ENCODE measurements at regions not wholly inside any gene's neighbourhood (a gene's known extent, or its start where the extent isn't known, plus 50 kb on each side); places are given as distances from the start of the nearest gene placed in this dataset.

DNA sequence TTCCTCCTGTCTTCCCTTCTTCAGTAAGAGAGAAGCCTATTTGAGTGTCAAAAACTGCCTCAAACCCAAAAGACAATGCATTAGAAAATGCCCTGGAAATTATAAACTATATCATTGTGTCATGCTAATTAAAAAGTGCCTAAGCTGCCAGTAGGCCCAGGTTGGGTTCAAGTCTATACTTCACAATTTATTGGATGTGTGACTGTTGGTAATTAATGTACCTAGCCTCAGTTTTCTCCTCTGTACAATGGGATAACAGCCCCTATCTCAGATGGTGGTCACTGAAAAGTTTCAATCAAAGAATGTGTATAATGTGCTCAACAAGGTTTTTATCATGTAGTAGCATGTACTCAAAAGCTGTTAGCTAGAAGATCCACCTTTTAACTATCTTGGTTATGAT, 246.9 kb upstream of the DUSP10 start:
- no peaks in the 10 kb centered on the region for H3F3A ChIP-seq (ENCODE audit: low read depth)
- peaks cover 19% of the 10 kb centered on the region for H3K4me1 ChIP-seq (ENCODE audit: insufficient read depth, low read length, poor library complexity, severe bottlenecking)
- H4K20me1 ChIP-seq (ENCODE audit: insufficient read depth, low read length, poor library complexity, severe bottlenecking), result no peaks in the 10 kb centered on the region
- H3K9me3 ChIP-seq (ENCODE audit: insufficient read depth, low read depth, low read length), result no peaks in the 10 kb centered on the region
- H3K4me3 ChIP-seq (ENCODE audit: low read length, poor library complexity, severe bottlenecking), result no peak overlapping the region
- no peak overlapping the region for H2AFZ ChIP-seq (ENCODE audit: low read length)
- H3K27me3 ChIP-seq (ENCODE audit: insufficient read depth, low read length, poor library complexity, severe bottlenecking), result no peaks in the 10 kb centered on the region
- no peaks in the 10 kb centered on the region for H3K9me2 ChIP-seq (replicated peaks; ENCODE audit: low read depth, low read length)
- no peaks in the 10 kb centered on the region for H3K79me2 ChIP-seq (ENCODE audit: insufficient read depth, low read length)
- H3K4me2 ChIP-seq (ENCODE audit: low read depth, low read length, poor library complexity, severe bottlenecking), result no peak overlapping the region
- H3K36me3 ChIP-seq (ENCODE audit: insufficient read depth, low read length), result no peaks in the 10 kb centered on the region
- TF ChIP-seq EZH2phosphoT487 (IDR thresholded peaks at IDR 0.05; ENCODE audit: borderline replicate concordance), result no peak
- TF ChIP-seq, protein P1, sequence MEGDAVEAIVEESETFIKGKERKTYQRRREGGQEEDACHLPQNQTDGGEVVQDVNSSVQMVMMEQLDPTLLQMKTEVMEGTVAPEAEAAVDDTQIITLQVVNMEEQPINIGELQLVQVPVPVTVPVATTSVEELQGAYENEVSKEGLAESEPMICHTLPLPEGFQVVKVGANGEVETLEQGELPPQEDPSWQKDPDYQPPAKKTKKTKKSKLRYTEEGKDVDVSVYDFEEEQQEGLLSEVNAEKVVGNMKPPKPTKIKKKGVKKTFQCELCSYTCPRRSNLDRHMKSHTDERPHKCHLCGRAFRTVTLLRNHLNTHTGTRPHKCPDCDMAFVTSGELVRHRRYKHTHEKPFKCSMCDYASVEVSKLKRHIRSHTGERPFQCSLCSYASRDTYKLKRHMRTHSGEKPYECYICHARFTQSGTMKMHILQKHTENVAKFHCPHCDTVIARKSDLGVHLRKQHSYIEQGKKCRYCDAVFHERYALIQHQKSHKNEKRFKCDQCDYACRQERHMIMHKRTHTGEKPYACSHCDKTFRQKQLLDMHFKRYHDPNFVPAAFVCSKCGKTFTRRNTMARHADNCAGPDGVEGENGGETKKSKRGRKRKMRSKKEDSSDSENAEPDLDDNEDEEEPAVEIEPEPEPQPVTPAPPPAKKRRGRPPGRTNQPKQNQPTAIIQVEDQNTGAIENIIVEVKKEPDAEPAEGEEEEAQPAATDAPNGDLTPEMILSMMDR (conservative IDR thresholded peaks at IDR 0.05; ENCODE audit: low read length), result no peak
- no peak overlapping the region for H3K9ac ChIP-seq (ENCODE audit: low read depth, low read length, poor library complexity, severe bottlenecking)

DNA sequence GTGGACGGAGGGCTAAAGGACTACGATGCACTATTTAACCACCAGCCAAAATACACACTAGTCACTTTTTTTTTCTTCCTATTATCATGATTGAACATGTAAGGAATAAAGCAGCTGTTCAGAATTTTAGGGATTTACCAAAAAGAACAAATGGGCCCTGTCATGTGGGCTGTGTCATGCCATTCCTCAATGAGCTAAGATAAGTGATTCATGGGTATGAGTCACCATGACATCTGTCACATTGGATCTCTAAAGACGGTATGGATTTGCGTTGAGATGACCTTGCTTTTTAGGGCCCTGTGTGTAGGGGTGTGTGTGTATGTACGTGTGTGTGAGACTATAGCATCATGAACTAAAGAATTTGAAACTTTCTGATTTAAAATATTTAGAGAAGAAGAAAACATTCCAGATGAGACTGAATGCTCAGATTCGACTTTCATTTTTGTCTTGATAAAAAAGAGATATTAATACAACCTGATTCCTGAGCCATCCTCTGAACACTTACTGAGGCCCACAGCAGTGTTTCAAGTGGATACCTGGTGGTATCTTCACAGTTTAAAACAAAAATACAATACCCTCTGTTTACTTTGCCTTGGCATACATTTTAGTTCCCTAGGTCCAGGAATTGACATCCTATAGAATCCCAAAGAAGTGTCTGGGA, 246.1 kb upstream of the DUSP10 start:
- no peak for TF ChIP-seq EZH2phosphoT487 (IDR thresholded peaks at IDR 0.05; ENCODE audit: borderline replicate concordance)
- TF ChIP-seq, protein P1 (conservative IDR thresholded peaks at IDR 0.05; ENCODE audit: low read length), result no peak
- Histone ChIP-seq H3K9me3 (ENCODE audit: insufficient read depth, low read depth, low read length) (no peaks in the 10 kb centered on the region), H3K9ac (ENCODE audit: low read depth, low read length, poor library complexity, severe bottlenecking) (no peak overlapping the region), H3K4me2 (ENCODE audit: low read depth, low read length, poor library complexity, severe bottlenecking) (no peak overlapping the region), H4K20me1 (ENCODE audit: insufficient read depth, low read length, poor library complexity, severe bottlenecking) (no peaks in the 10 kb centered on the region), H3K27me3 (ENCODE audit: insufficient read depth, low read length, poor library complexity, severe bottlenecking) (no peaks in the 10 kb centered on the region), H3K4me1 (ENCODE audit: insufficient read depth, low read length, poor library complexity, severe bottlenecking) (peaks cover 15% of the 10 kb centered on the region), H3K79me2 (ENCODE audit: insufficient read depth, low read length) (no peaks in the 10 kb centered on the region), H3K36me3 (ENCODE audit: insufficient read depth, low read length) (no peaks in the 10 kb centered on the region), H3K9me2 (replicated peaks; ENCODE audit: low read depth, low read length) (no peaks in the 10 kb centered on the region), H3K4me3 (ENCODE audit: low read length, poor library complexity, severe bottlenecking) (no peak overlapping the region), H2AFZ (ENCODE audit: low read length) (no peak overlapping the region), H3F3A (ENCODE audit: low read depth) (no peaks in the 10 kb centered on the region)

DNA sequence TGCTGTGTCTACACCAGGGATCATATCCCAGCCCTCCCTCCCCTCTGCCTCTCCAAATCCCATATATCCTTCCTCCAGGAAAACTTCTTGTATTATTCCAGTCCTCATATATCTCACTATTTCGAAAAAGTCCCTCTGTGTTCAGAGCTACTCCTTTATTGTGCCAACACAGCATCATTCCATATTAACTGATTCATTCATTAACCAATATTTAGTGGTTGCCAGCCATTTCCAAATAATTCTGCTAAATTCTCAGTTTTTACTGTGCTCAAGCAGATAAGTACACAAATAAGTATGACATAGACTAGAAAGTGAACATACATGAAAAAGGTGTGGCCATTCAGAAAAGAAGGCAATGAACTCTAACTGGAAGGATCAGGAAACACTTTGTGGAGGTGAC, 241.6 kb upstream of the DUSP10 start:
- H3K4me2 ChIP-seq (ENCODE audit: low read depth, low read length, poor library complexity, severe bottlenecking), result no peak overlapping the region
- no peaks in the 10 kb centered on the region for H3K9me2 ChIP-seq (replicated peaks; ENCODE audit: low read depth, low read length)
- H3K36me3 ChIP-seq (ENCODE audit: insufficient read depth, low read length), result no peaks in the 10 kb centered on the region
- H3K27me3 ChIP-seq (ENCODE audit: insufficient read depth, low read length, poor library complexity, severe bottlenecking), result no peaks in the 10 kb centered on the region
- H3K4me1 ChIP-seq (ENCODE audit: insufficient read depth, low read length, poor library complexity, severe bottlenecking), result peaks cover 7% of the 10 kb centered on the region
- H3K4me3 ChIP-seq (ENCODE audit: low read length, poor library complexity, severe bottlenecking), result no peak overlapping the region
- H3K9me3 ChIP-seq (ENCODE audit: insufficient read depth, low read depth, low read length), result no peaks in the 10 kb centered on the region
- no peak for TF ChIP-seq EZH2phosphoT487 (IDR thresholded peaks at IDR 0.05; ENCODE audit: borderline replicate concordance)
- TF ChIP-seq, protein P1 (conservative IDR thresholded peaks at IDR 0.05; ENCODE audit: low read length), result no peak
- no peaks in the 10 kb centered on the region for H3F3A ChIP-seq (ENCODE audit: low read depth)
- H4K20me1 ChIP-seq (ENCODE audit: insufficient read depth, low read length, poor library complexity, severe bottlenecking), result no peaks in the 10 kb centered on the region
- H3K9ac ChIP-seq (ENCODE audit: low read depth, low read length, poor library complexity, severe bottlenecking), result no peak overlapping the region
- H3K79me2 ChIP-seq (ENCODE audit: insufficient read depth, low read length), result no peaks in the 10 kb centered on the region
- H2AFZ ChIP-seq (ENCODE audit: low read length), result no peak overlapping the region
